ENCODE measurements at regions not wholly inside any gene's neighbourhood (a gene's known extent, or its start where the extent isn't known, plus 50 kb on each side); places are given as distances from the start of the nearest gene placed in this dataset.

DNA sequence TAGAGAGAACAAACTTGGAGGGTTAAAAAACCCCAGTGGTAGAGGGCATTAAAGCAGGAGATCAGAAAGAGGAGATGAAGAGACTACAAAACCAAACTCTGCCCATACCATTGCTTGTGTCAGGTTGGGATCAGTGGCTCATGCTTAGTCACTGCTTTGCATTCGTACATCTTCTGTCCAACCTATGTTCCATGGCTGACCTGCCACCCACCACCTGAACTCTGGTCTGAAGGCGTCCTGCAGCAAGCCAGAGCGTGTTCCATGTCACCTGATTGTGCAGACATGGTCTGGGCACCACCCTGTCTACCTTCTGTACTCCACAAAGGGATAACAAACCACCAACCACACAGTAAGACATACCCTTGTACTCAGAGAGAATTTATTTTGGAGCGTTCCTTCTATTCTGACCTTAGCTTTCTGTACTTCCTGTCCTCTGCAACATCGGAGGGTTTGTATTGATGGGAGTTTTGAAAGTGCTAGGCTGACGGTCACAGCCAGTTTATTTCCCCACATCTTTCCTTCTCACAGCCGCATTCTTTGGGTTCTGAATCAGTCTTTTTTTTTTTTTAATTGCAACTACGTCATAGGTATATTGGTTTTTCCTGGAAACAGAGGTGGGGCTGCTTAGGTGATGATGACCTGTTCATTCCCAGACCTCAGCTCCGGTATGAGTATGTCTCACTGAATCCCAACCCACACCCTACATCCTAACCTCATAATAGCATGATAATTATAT is 88.3 kb downstream of the SOWAHC start:
- no peak overlapping the region for H3K4me3 Mint-ChIP-seq
- H3K27ac Mint-ChIP-seq, result no peak overlapping the region
- no peaks in the 10 kb centered on the region for H3K27me3 Mint-ChIP-seq (ENCODE audit: low read depth)
- H3K9me3 Mint-ChIP-seq, result no peaks in the 10 kb centered on the region
- no peaks in the 10 kb centered on the region for H3K36me3 Mint-ChIP-seq
- TF ChIP-seq, protein P1, sequence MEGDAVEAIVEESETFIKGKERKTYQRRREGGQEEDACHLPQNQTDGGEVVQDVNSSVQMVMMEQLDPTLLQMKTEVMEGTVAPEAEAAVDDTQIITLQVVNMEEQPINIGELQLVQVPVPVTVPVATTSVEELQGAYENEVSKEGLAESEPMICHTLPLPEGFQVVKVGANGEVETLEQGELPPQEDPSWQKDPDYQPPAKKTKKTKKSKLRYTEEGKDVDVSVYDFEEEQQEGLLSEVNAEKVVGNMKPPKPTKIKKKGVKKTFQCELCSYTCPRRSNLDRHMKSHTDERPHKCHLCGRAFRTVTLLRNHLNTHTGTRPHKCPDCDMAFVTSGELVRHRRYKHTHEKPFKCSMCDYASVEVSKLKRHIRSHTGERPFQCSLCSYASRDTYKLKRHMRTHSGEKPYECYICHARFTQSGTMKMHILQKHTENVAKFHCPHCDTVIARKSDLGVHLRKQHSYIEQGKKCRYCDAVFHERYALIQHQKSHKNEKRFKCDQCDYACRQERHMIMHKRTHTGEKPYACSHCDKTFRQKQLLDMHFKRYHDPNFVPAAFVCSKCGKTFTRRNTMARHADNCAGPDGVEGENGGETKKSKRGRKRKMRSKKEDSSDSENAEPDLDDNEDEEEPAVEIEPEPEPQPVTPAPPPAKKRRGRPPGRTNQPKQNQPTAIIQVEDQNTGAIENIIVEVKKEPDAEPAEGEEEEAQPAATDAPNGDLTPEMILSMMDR (IDR thresholded peaks at IDR 0.05; ENCODE audit: unreplicated experiment), result no peak
- no peak for DNase-seq (ENCODE audit: low spot score in 2 of 2, unreplicated experiment in 2 of 2)
- H3K4me1 Mint-ChIP-seq, result peaks cover 48% of the 10 kb centered on the region

DNA sequence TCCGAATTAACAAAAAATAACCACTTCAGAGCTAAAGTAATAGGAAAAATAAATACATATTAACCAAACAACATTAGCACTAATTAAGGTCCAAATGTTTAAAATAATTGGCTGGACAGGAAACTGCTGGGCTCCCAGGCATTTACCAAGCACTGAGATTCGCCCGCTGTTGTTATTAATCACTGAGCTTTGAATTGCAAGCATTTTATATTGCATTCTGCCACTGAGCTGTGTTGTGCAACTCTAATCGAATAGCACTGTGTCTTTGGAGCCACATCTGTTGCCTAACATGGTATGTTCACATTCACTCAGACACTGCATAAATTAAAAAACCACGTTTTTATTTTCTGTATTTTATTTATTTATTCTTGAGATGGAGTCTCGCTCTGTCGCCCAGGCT is 88.9 kb downstream of the SOWAHC start:
- no peaks in the 10 kb centered on the region for H3K9me3 Mint-ChIP-seq
- DNase-seq (ENCODE audit: low spot score in 2 of 2, unreplicated experiment in 2 of 2), result no peak
- H3K27me3 Mint-ChIP-seq (ENCODE audit: low read depth), result no peaks in the 10 kb centered on the region
- H3K36me3 Mint-ChIP-seq, result no peaks in the 10 kb centered on the region
- TF ChIP-seq, protein P1 (IDR thresholded peaks at IDR 0.05; ENCODE audit: unreplicated experiment), result no peak
- peaks cover 48% of the 10 kb centered on the region for H3K4me1 Mint-ChIP-seq
- no peak overlapping the region for H3K4me3 Mint-ChIP-seq
- H3K27ac Mint-ChIP-seq, result no peak overlapping the region

DNA sequence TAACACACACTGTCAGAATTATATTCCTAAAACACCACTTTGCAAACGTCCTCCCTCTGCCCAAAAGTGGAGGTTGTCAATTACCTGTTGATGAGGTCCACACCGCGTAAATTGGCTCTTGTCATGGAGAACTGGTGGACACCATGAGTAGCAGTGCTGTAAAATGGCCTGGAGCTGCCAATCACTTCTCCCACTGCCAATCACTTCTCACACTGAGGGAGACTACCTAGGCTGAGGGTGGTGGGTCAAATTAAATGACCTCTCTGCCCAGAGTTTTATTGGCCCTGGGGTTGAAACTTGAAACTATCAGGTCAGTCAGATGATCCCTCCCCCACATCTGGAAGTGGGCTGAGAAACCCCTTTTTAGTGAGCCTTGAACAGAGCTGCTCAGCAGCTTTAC is 89.6 kb downstream of the SOWAHC start:
- H3K27me3 Mint-ChIP-seq (ENCODE audit: low read depth), result no peaks in the 10 kb centered on the region
- no peak for DNase-seq (ENCODE audit: low spot score in 2 of 2, unreplicated experiment in 2 of 2)
- H3K4me1 Mint-ChIP-seq, result peaks cover 44% of the 10 kb centered on the region
- H3K4me3 Mint-ChIP-seq, result no peak overlapping the region
- TF ChIP-seq, protein P1 (IDR thresholded peaks at IDR 0.05; ENCODE audit: unreplicated experiment), result no peak
- no peaks in the 10 kb centered on the region for H3K36me3 Mint-ChIP-seq
- no peak overlapping the region for H3K27ac Mint-ChIP-seq
- no peaks in the 10 kb centered on the region for H3K9me3 Mint-ChIP-seq

DNA sequence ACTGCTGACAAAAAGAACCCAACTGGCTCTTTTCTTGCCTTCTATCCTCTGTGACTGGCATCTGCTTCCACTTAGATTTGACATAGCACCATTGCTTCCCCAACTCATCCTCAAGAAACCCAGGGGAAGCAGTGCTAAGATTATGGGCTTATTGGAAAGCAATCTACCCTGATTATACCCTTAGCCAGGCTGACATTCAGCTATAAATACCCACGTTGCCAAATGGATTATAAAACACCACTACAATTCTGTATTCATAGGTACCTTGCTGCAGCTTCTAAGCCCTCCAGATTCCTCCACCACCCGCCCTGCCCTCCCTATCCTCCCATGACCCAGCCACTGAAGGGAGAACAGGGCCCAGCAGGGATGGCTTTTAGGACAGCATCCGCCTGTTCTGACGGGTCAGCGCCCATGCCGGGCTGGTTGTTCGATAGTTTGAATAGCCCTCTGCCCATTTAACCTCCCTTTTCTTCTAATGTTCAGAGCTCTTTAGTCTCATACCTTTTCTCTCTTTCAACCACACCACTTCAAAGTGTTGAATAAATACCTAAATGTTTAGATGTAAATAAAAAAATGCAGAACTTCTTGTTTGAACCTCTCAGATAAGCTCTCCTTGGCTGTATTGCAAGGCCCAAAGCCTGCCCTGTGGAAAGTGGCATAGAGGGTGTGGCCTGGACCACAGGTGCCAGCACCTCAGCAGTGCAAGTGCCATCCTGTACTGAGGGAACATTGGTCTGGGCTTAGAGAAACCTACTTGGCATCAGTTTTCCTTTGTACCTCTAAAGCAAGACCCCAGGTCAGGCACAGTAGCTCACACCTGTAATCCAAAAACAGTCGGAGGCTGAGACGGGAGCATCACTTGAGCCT is 86.6 kb upstream of the RGPD5 start:
- TF ChIP-seq, protein P1 (IDR thresholded peaks at IDR 0.05; ENCODE audit: unreplicated experiment), result no peak
- Mint-ChIP-seq H3K4me1 (peaks cover 9% of the 10 kb centered on the region), H3K9me3 (no peaks in the 10 kb centered on the region), H3K27ac (no peak overlapping the region), H3K27me3 (ENCODE audit: low read depth) (no peaks in the 10 kb centered on the region), H3K36me3 (no peaks in the 10 kb centered on the region), H3K4me3 (no peak overlapping the region)
- no peak for DNase-seq (ENCODE audit: low spot score in 2 of 2, unreplicated experiment in 2 of 2)

DNA sequence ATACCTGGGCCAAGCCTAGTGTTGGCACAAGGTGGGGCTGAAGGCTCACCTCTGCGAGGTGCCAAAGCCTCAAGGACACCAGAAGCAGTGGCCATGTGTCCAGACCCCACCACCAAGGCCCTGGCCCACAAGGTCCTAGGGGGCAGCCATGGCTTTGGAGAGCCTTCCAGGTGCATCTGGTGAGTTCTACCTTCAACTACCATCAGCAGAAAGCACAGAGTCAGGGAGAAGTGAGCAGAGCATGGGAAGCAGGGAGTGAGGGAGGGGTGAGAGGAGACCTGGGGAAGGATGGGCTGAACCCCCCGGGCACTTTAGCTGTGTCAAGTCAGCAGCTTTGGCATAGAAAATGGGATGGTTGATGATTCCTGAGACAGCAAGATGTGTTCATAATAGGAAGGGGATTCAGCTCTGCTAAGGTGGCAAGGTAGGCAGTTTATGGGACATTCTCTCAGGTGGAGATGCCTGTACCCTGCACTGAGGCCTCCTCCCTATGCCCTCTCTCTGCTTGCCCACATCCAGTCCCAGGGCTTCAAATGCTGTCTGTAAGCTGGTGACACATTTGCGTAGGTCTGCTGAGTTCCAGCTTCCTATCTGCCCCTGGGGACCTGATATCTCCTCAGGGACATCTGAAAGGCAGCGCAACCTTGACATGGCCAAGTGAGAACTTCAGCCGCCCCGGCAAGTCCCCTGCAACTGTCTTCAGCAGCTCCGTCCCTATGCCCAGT is 83.4 kb upstream of the RGPD5 start:
- no peak overlapping the region for H3K27ac Mint-ChIP-seq
- no peak for DNase-seq (ENCODE audit: low spot score in 2 of 2, unreplicated experiment in 2 of 2)
- no peaks in the 10 kb centered on the region for H3K36me3 Mint-ChIP-seq
- H3K4me1 Mint-ChIP-seq, result peaks cover 6% of the 10 kb centered on the region
- no peaks in the 10 kb centered on the region for H3K27me3 Mint-ChIP-seq (ENCODE audit: low read depth)
- TF ChIP-seq, protein P1 (IDR thresholded peaks at IDR 0.05; ENCODE audit: unreplicated experiment), result no peak
- H3K9me3 Mint-ChIP-seq, result no peaks in the 10 kb centered on the region
- H3K4me3 Mint-ChIP-seq, result no peak overlapping the region

All from mesothelial cell of epicardium (in vitro differentiated cells).